DND-41 (cell line): ENCODE measurements at regions not wholly inside any gene's neighbourhood (a gene's known extent, or its start where the extent isn't known, plus 50 kb on each side); places are given as distances from the start of the nearest gene placed in this dataset.

Experiments used
- ATAC-seq: fragments of 200-7000 bp; cut with Tn5 transposase; 3 replicates; pipeline ENCODE4 v1.9.1; 2021; ENCODE audit warnings: low read depth; ENCODE audit not compliant: insufficient read depth
- DNase-seq: peaks from one replicate; pipeline ENCODE4 v3.0.0-alpha.2; 2020
- H2AFZ ChIP-seq: 2 replicates; pipeline ENCODE4 v1.6.0; 2012; ENCODE audit warnings: low read depth, low read length
- H3K27ac ChIP-seq: 2 replicates; pipeline ENCODE4 v1.5.1; 2012; ENCODE audit warnings: low read length, inconsistent platforms
- H3K27me3 ChIP-seq: fragments of 200-600 bp; sonication (generic); 2 replicates; pipeline ENCODE4 v1.6.0; 2012; ENCODE audit warnings: low read length, mild to moderate bottlenecking, inconsistent platforms; ENCODE audit not compliant: insufficient read depth, poor library complexity
- H3K36me3 ChIP-seq: 2 replicates; pipeline ENCODE4 v1.5.1; 2012; ENCODE audit warnings: low read length, inconsistent platforms; ENCODE audit not compliant: insufficient read depth
- H3K4me1 ChIP-seq: 2 replicates; pipeline ENCODE4 v1.5.1; 2012; ENCODE audit warnings: mild to moderate bottlenecking, low read length; ENCODE audit not compliant: insufficient read depth
- H3K4me2 ChIP-seq: 2 replicates; pipeline ENCODE4 v1.6.0; 2012; ENCODE audit warnings: mild to moderate bottlenecking, moderate library complexity, low read length, inconsistent platforms; ENCODE audit not compliant: insufficient read depth
- H3K4me3 ChIP-seq, 2 experiments: fragments of 200-600 bp in 1 of 2; shearing (Covaris generic) in 1 of 2; 2 replicates each; pipeline ENCODE4 v1.5.1; 2012 to 2016; ENCODE audit warnings: inconsistent platforms in 2 of 2, low read length in 2 of 2, mild to moderate bottlenecking in 2 of 2, low read depth in 1 of 2, moderate library complexity in 1 of 2
- H3K79me2 ChIP-seq: 2 replicates; pipeline ENCODE4 v1.6.0; 2012; ENCODE audit warnings: low read length, inconsistent platforms; ENCODE audit not compliant: insufficient read depth
- H3K9ac ChIP-seq: 2 replicates; pipeline ENCODE4 v1.6.0; 2012; ENCODE audit warnings: low read depth, mild to moderate bottlenecking, inconsistent platforms, low read length, moderate library complexity
- H3K9me3 ChIP-seq: 2 replicates; pipeline ENCODE4 v1.5.1; 2012; ENCODE audit warnings: low read length, moderate library complexity, mild to moderate bottlenecking, inconsistent platforms; ENCODE audit not compliant: insufficient read depth, severe bottlenecking
- H4K20me1 ChIP-seq: 2 replicates; pipeline ENCODE4 v1.6.0; 2012; ENCODE audit warnings: low read length; ENCODE audit not compliant: insufficient read depth
- EZH2 ChIP-seq: IDR thresholded peaks from 3 replicates; pipeline ENCODE4 v1.6.1; 2012; ENCODE audit warnings: borderline replicate concordance, low read depth, mild to moderate bottlenecking, moderate library complexity, low read length, inconsistent platforms; ENCODE audit not compliant: severe bottlenecking
- TF ChIP-seq, protein P1 (sequence below): IDR thresholded peaks from 2 replicates; pipeline ENCODE4 v1.5.1; 2012; ENCODE audit warnings: borderline replicate concordance, low read length, moderate library complexity, mild to moderate bottlenecking; ENCODE audit not compliant: poor library complexity, severe bottlenecking; ENCODE audit errors: extremely low read depth

DNA sequence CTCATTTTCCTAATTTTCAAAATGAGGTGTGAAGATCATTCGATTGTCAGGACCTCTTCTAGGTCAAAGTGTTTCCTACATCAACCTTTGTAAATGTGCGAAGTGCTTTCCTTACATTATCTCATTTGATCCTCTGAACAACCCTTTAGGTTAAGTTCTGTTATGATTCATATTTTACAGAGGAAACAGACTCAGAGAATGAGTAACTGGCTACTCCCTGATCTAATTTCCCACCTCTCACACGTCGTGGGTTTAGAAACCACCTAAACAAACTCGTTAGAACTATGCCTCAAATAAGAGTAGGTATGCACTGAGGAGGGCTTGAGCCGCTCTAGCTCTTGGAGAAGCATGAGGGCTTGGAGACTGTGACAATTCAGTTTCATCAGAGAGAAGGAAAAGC, 148.6 kb downstream of the CD47 start:
- H3K36me3 ChIP-seq, result no peaks in the 10 kb centered on the region
- H3K4me1 ChIP-seq, result no peaks in the 10 kb centered on the region
- H3K4me2 ChIP-seq, result no peak overlapping the region
- H3K27ac ChIP-seq, result no peak overlapping the region
- ATAC-seq (no peak), DNase-seq (no peak)
- no peak for TF ChIP-seq EZH2
- TF ChIP-seq, protein P1, sequence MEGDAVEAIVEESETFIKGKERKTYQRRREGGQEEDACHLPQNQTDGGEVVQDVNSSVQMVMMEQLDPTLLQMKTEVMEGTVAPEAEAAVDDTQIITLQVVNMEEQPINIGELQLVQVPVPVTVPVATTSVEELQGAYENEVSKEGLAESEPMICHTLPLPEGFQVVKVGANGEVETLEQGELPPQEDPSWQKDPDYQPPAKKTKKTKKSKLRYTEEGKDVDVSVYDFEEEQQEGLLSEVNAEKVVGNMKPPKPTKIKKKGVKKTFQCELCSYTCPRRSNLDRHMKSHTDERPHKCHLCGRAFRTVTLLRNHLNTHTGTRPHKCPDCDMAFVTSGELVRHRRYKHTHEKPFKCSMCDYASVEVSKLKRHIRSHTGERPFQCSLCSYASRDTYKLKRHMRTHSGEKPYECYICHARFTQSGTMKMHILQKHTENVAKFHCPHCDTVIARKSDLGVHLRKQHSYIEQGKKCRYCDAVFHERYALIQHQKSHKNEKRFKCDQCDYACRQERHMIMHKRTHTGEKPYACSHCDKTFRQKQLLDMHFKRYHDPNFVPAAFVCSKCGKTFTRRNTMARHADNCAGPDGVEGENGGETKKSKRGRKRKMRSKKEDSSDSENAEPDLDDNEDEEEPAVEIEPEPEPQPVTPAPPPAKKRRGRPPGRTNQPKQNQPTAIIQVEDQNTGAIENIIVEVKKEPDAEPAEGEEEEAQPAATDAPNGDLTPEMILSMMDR, result no peak
- no peak overlapping the region for H3K4me3 ChIP-seq
- no peak overlapping the region for H2AFZ ChIP-seq
- no peaks in the 10 kb centered on the region for H4K20me1 ChIP-seq
- no peak overlapping the region for H3K9ac ChIP-seq
- H3K79me2 ChIP-seq, result no peaks in the 10 kb centered on the region
- no peaks in the 10 kb centered on the region for H3K9me3 ChIP-seq
- no peaks in the 10 kb centered on the region for H3K27me3 ChIP-seq

DNA sequence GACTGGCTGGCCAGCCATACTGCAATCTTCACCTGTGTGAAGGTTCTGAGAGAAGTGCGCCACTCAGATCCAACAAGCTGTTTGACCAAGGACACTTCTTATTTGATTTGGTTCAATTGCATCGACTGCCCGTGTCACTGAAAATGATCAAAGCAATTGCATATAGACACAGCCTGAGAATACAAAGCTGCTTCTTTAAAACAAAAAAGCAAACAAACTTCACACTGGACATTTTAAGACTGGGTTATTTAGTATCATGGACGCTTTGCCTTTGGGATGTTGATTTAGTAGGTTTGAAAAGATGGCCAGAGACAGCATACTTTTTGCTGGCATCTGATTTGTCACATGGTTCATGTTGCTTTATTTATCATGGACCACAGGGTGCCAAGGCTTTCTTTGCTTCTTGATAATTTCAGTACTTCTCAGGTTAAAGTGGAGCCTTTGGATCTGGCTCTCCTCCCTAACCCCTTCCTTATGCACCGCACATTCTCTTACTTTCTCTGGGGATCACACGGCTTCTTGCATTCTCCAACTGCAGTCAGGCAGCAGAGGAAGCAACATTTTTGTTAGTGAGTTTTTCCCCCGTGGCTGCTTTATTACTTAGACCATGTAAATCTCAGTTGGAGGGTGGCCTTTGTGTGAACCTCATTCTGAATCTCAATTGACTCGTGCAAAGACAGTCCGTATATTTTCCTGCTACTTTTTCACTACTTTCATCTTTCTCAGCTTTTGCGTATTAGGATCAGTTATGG, 151.0 kb downstream of the CD47 start:
- DNase-seq (no peak), ATAC-seq (no peak)
- Histone ChIP-seq H3K9me3 (no peaks in the 10 kb centered on the region), H3K36me3 (no peaks in the 10 kb centered on the region), H3K27ac (no peak overlapping the region), H3K4me2 (no peak overlapping the region), H2AFZ (0 out of 2 replicates have a peak overlapping the region, but pooled peaks have one; percentile 6), H3K79me2 (no peaks in the 10 kb centered on the region), H3K9ac (no peak overlapping the region), H3K4me1 (no peaks in the 10 kb centered on the region), H4K20me1 (no peaks in the 10 kb centered on the region), H3K27me3 (no peaks in the 10 kb centered on the region), H3K4me3 (no peak overlapping the region)
- TF ChIP-seq, protein P1, result no peak
- TF ChIP-seq EZH2, result no peak

DNA sequence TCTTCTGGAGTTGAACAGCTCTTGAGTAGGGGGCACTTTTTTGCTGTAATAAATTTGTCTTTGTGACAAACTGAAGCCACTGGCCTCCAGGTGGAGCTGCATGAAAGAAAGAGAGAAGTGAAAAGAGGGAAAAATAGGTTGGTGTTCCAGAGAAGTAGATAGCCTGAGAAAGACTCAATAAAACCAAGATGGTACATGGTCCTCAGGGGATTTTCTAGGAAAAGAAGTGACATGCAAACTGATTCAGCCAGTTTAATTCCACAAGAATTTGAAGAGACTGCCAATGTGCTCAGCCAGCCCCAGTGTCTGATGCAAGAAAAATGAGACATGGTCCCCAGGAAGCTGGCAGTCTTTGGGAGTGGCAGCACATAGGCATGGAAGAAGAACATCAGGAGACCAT, 152.7 kb downstream of the CD47 start:
- H4K20me1 ChIP-seq, result no peaks in the 10 kb centered on the region
- no peaks in the 10 kb centered on the region for H3K79me2 ChIP-seq
- H2AFZ ChIP-seq, result no peak overlapping the region
- H3K27ac ChIP-seq, result no peak overlapping the region
- DNase-seq (peak; percentile 19), ATAC-seq (no peak)
- no peak overlapping the region for H3K4me3 ChIP-seq
- no peaks in the 10 kb centered on the region for H3K4me1 ChIP-seq
- H3K36me3 ChIP-seq, result no peaks in the 10 kb centered on the region
- H3K9me3 ChIP-seq, result no peaks in the 10 kb centered on the region
- no peak overlapping the region for H3K9ac ChIP-seq
- H3K4me2 ChIP-seq, result no peak overlapping the region
- no peaks in the 10 kb centered on the region for H3K27me3 ChIP-seq
- no peak for TF ChIP-seq EZH2
- TF ChIP-seq, protein P1, result peak; percentile 50
